ENCODE measurements at regions not wholly inside any gene's neighbourhood (a gene's known extent, or its start where the extent isn't known, plus 50 kb on each side); places are given as distances from the start of the nearest gene placed in this dataset.
"Not testable (repeated sequence)": the region's sequence is repeated elsewhere in the genome, so short reads cannot be mapped to it uniquely, and the experiment has no call there.

- TF ChIP-seq CTCF (IDR thresholded peaks at IDR 0.05; ENCODE audit: low read length); EZH2 (IDR thresholded peaks at IDR 0.05; ENCODE audit: borderline replicate concordance, low read length): not testable (repeated sequence)
These were observed 240.0 kb downstream of the GOLGA6L6 start for GRCh38 chr15:20301471-20302081.
